ENCODE measurements at regions not wholly inside any gene's neighbourhood (a gene's known extent, or its start where the extent isn't known, plus 50 kb on each side); places are given as distances from the start of the nearest gene placed in this dataset.

DNA sequence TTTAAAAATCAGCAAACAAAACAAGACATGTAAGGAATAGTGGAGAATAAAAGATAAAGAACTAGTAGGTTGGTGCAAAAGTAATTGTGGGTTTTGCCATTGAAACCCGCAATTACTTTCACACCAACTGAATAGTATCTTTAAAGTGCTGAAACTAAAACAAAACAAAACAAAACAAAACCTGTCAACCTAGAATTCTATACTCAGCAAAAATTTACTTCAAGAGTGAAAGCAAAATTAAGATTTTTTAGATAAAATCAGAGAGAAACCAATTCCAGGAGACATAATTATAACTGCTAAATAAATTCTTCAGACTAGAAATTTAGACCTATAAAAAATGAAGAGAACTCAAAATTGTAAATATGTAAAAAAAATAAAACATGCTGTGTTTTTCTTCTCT lies 114.0 kb upstream of the TSPAN2 start:
- no peak for DNase-seq

DNA sequence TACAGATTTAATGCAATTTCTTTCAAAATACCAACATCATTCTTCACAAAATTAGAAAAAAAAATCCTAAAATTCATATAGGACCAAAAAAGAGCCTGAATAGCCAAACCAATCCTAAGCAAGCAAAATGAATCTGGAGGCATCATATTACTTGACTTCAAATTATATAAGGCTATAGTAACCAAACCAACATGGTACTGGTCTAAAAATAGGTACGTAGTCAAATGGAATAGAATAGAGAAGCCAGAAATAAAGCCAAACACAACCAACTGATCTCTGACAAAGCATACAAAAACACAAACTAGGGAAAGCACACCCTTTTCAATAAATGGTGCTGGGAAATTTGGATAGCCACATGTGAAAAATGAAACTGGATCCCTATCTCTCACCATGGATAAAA lies 112.3 kb upstream of the TSPAN2 start:
- DNase-seq = no peak

DNA sequence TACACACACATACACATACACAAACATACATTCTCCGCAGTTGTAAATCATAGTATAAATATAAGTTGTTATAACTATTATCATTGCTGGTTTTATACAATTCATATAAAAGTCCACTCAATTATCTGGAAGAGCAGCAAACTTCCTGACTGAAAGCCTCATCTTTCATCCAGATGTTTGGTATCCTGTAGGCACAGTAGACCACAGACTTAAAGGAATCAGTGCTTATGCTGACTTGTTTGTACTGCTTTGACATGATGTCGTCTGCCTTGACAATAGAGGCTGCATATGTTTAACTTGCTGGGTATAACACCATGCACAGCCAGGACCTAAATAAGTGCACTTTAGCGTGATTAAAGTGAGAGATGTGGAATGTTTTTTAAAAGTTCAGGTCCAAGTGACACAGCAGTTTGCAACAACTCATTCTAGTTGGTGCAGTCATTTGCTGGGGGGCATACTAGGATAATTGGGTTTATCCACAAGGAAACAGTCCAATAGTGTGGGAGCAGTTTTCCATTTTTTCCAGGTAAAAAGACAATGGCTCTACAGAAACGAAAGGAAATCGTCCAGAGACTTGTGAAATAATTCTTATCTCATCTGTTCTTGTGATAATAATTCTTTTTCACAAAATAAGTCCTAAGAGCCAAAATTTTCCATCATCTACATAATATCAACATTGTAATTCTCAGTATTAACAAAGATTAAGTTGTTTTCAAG lies 110.3 kb upstream of the TSPAN2 start:
- DNase-seq = peak; percentile 43

DNA sequence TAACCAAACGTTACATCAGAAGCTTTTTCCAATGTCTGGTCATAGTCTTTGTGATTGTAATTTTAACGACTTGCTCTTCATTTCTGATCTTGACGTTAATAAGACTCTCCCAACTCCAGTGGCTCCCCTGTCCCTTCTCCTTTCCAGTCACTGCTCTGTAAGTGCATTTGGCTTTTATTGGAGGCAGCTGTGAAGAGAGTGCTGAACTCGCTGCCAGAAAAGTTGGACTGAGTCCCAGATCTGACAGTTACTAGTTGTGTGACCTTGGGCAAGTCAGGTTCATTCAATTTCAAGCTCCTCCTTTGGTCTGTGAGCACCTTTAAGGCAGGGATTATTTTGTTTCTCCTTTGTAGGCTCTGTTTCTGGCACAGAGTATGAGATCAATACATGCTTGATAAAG lies 109.6 kb upstream of the TSPAN2 start:
- DNase-seq = peak; percentile 60

DNA sequence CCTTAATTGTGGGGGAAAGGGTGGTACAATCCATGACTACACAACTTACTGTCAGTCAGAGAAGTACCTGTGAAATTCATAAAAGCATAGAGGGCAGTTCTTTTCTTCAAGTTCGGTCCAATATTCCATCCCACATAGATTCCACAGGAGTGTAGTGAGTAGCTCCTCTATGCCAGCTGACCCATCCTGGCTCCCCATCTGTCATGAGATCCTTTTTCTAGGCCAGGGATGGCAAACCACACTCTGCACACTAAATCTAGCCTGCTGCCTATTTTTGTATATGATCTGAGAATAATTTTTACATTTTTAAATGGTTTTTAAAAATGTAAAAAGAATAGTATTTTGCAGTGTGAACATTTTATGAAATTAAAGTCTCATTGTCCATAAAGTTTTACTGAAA lies 107.0 kb upstream of the TSPAN2 start:
- no peak for DNase-seq

DNA sequence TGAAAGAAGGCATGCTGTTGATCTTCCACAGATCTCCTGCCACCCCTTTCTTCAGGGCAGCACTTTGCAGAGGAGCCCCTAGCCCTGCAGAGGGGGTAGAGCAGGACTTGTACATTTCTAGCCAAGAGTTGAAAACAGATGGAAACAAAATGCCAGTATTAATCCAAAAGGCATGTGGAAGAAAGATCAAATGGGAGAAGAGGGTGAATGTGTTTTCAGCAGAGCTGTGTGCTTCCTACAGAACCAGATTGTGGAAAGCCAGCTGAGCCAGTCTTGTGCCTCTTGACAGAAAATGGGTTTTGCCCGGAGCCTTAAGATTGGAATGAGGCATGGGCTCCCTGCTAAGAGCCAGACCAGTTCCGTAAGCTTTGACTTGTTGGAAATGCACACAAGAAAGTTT lies 105.2 kb upstream of the TSPAN2 start:
- no peak for DNase-seq

DNA sequence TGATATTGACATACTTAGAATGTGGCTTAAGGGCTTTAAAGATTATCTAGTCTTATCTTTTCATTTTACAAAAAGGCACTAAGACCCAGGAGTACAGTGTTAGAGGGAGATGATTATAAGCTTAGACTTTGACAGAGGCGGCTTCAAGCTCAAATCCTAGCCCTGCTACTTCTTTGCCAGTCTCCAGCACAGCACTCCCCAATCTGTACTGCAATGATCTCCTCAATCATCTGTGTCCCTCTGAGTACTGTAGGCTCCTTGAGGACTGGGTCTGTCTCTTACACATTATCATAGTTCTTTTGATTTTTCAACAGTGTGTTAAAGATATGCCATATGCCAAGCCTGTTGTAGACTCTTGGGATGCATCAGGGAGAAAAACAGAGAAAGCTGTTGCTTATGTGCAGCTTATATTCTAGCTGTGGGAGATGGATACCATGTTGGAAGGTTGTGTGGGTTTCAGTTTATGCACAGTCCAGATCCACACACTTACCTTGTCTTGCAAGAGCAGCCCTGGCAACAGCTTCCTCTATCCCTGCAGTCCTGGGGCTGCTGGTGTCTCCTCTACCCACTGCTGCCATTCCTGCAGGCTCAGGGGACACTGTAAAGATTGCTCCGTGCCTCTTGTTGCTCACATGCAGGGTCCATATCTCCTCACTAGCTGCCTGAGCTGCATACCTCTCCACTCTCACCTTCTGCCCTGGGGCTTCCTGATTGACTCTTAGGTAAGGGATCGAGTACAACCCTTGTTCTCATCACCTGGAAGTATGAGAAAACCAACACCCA lies 103.9 kb upstream of the TSPAN2 start:
- no peak for DNase-seq

DNA sequence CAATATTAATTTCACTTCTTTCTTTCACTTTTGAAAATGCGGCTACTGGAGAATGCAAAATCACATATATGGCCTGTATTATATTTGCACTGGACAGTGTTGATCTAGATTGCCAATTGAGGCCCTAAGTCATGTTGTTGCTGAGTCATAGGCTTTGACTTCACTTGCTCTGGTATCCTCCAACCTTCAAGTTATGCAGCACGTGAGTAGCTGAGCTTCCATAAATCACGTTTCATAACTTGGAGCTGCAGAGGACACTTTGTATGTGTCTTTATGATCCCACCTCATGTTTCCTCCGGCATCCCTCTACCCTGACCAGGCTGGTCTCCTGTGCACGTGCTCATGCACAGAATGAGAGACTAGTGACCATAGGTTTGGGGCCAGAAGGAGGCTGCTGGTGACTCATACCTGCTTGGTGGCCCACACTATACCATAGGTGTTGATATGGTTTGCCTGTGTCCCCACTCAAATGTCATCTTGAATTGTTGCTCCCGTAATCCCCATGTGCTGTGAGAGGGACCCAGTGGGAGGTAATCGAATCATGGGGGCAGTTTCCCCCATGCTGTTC lies 103.0 kb upstream of the TSPAN2 start:
- no peak for DNase-seq

DNA sequence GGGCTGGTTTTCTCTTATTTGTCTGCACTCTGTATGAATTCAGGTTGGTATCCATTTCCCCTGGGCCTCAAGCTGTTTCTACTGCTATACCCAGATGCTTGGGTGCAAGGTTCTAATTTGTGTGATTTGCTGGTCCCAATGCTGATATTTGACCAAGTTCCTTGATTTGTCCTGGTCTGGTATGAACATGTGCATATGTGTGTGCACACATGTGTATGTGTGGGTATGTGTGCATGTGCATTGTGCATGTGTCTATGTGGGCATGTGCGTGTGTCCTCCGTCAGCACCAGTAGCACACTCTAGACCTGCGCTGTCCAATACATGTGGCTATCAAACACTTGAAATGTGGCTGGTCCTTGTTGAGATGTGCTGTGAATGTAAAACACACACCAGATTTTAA lies 102.4 kb upstream of the TSPAN2 start:
- no peak for DNase-seq

DNA sequence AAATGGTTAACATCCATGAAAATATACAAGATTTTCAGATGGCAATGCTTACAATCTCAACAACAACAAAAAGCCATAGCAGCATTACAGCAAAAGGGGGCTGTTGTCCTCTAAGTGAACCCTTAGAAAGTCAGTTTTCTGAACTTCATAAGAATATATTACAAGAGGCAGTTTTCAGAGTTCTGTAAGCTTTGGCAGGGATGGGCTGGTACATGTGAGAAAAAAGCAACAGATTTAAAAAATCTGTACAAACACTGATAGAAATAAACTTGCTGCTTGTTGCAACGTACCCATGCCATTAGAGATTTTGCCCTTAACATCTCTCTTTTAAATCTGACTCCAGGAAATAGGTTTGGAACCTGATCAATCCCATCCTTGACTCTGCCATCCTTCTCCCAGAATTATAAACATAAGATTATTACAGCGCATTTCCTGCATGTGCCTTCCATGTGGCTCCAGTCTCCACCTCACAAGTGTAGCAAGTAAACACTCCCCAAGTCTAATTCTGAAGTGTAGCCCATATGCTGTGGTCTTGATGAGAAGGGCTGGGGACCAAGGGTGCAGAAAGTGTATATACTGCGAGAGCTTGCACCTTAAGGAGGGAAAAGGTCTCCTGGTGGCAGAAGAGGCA lies 101.4 kb upstream of the TSPAN2 start:
- DNase-seq = peak; percentile 42

DNA sequence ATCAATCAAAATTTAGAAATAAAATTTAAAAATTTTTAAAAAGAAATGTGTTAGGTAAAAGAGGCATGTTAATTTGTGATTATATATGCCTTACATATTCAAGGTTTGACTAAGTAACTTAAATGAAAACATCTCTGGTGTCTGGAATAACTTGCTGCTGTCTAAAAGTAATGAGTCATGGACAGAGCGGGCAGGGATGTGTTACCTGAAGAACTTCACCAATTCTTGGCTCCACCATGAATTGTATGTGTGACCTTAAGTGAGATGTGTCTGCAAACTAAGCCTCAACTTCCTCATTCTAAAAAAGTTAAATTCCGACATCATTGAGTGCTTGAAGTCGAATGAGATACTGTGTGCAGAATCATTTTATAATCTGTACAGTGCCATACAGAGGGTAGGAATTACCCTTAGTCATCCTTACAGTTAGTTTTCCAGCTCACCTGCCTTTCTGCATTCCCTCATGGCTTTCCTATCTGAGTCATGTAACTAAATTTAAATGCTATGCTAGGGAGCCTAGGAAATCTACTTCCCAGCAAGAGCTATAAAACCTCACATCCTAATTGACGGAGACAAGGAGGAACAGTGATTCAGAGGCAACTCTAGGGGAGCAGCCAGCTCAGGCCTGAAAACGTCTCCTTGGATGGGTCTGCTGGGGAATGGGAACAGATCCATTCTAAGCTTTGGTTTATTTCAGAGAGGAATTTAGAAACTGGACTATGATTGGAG lies 100.7 kb upstream of the TSPAN2 start:
- peak; percentile 93 for DNase-seq

DNA sequence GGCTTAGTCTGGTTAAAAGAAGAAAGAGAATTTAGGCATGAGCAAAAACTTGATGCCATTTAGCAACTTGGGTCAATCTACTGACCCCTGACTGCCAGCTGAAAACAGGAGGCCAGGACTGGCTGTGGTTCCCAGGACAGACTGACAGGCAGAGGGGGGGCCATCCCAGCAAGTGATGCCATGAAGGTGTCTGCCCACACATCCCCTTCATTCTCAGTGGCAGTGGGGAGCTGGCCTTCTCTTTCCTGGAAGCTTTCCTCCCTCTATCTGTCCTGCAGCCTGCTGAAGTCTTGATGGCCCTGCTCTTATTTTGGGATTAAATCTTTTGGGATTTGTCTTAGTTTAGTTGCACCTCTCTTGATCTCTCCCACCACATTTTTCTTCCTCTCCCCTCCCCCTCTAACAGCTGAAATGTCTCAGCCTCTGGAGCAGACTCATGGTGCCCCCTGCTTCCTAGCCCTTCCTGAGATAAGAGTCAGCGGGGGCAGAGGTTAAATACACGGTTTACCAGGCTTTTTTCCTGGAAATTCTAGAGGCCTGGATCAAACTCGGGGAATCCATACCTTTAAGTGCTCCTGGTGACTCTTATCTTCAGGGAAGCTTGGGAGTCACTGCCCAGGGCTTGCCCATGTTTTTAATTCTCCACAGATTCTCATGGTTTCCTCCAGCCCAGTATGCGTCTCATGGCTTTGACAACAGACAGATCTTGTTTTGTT lies 99.5 kb upstream of the TSPAN2 start:
- DNase-seq = no peak

DNA sequence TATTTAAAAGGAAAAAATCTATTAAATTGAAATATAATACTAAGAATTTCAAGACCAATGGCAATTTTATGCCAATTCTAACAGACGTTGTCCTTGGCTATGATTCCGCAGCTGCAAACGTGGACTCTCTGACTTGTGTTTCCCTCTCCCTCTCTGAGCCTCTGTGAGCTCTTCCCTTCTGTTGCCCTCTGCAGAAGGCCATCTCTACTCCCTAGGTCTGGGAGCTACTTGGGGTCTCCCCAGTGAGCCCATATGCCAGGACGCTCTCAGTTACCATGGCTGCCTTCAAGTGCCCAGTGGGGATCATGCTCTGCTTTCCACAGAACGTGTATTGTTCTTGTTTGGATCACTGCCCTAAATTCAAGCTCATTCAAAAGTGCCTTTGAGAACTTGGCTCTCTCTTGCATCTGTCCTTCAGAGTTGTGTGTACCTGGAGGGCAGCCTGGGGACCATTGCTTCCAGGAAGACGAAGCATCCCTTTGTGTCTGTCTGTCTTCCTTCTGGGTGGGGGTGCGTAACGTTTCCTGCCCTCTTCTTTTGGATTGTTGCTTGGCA lies 97.5 kb upstream of the TSPAN2 start:
- no peak for DNase-seq

DNA sequence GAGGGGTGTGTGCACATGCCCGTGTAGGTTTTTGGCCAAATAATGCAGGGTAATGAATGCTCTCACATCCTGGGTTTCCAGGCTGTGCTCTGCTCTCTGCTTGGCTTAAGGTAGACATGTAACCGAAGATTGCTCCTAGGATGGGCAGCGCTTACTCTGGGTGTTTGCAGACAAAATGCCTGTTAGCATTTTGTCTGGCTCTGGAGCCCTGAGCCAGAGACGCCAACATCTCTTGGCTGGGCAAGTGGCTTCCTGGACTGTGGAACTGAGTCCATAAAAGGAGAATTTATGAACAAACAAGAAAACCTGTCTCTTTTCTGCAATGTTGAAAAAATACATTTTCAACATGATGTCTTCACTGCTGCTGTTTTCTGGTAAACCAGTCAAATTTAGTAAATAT lies 96.0 kb upstream of the TSPAN2 start:
- DNase-seq = no peak

DNA sequence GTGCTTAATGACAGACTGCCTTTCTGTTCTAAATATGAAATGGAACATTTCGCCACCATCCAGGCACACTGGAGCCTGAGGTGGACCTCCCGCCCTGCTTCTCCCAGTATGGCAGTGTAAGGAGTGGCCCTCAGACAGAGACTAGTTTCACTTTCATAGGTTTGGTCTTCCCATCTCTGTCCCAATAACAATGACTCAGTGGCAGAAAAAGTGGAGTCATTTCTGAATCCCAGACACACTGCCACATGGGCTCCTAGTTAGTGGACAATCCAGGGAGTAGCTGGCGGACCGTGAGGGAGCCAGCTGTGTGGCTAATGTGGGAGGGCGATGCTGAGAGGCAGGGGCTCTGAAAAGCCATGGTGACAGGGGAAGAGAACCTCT lies 95.6 kb upstream of the TSPAN2 start:
- peak; percentile 71 for DNase-seq

DNA sequence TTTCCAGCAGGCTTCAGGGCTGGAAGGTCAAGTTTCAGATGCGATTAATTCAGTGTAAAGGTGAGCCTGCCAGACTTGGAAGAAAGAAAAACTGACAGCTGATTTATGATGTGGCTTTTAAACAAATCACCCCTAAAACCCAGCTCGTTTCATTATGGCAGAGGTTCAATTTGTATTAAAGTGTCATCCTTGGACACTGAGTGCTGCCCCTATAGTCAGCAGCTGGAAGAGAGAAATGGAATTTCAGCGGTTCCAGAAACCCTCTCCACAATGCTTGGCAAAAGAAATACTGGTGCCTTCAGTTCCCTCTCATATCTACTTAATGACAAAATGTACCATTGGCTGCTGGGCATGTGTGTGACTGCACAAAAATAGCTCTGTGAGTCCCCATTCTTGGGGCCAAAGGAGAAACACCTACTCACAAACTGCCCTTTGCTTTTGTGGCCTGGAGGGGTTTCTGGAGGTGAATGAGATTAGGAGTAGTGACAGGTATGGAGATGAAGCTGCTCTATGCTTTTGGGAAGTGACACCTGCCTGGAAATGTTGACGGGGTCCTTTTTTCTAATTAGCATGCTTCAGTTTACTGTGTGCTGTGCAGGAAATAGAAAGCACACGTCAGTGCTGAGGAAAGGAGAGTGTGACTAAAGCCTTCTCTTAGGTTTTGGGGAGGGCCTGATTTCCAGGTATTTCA lies 95.1 kb upstream of the TSPAN2 start:
- no peak for DNase-seq

DNA sequence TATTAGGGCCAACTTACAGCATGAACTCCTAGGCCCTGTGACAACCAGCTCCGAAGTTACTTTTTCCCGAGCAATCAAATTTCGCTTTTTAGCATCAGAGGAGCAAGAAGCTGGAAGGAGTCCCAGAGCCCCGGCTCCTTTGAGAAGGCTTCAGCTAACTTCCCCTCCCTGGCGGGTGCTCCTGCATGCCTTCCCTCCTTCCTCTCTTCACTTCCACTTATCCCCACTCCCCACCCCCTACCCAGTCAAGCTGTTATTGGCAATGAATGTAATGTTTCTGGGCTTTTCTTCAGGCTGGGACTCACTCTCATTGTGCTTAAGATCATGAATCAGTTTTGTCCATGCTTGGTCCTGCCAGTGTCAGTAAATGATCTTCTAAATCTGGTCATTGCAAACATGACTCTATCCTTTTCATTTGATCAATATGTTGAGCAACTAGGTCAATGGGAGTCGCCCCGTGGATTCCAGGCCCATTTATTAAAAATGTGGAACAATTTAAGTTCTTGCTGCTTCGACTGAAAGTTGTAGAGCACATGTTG lies 94.5 kb upstream of the TSPAN2 start:
- no peak for DNase-seq

DNA sequence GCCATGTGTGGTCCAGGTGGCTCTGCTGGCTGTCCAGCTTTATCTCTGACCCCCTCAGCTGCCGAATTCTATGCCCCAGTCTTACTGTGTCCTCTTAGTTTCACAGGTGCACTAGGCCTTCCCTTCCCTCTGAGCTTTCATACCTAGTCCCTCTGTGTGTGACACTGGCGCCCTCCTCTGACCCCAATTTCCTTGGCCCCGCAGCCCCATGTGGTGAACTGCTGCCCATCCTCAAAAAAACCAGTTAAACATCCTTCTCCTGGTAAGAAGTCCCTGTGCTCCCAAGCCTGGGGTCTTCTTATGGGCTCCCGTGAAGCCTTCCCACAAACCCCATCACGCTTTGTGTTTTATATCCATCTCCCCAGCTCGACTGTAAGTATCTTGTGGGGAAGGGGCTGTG lies 93.9 kb upstream of the TSPAN2 start:
- DNase-seq = no peak

DNA sequence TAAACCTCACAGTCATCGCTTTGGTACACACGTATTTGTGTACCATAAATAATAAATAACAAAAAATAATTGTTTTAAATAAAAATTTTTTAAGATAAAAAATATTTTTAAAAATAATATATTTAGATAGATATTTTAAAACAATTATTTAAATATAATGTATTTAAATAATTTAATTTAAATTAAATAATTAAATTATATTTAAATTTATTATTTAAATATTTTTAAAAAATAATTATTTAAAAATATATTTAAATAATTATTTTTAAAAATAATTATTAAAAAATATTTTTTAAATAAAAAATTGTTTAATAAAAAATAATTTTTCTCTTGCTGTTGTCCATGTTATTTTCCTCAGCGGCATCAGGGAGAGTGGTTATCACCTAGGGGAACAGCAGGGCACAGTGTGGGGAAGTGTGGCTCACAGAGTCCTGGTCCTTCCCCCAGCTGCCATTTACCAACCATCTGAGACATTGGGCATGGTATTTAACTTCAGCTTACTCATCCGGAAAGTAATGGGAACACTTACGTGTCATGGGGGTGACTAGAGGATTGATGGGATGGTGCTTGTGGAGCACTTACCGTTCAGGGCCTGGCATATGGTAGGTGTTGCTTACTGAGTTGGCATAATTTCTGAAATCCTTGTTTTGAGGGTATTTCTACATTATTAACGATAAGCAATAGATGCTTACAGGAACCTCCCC lies 92.9 kb upstream of the TSPAN2 start:
- DNase-seq = peak; percentile 61

DNA sequence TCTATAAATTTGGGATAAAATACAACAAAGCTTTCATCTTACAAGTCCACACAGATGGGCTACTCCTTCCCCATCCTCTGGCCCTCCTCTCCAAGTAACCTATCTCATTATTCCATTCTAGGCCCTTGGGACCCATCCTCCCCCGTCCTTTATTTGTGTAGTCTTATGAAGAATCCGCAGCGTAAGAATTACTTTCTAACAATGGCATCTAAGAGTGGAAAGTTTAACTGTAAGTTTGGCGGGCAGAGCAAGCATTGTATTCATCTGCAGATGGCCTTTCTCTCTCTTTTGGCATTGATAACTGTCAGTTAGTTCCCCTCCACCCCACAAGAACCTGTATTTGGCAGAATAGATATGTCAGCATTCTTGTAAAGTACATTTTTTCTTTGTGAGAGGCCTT lies 91.9 kb upstream of the TSPAN2 start:
- DNase-seq = no peak

Data from HCEC 1CT (cell line).